Left colon (tissue), 2 donors: ENCODE measurements at regions not wholly inside any gene's neighbourhood (a gene's known extent, or its start where the extent isn't known, plus 50 kb on each side); places are given as distances from the start of the nearest gene placed in this dataset.

Experiments used
- ATAC-seq: fragments of 200-7000 bp; cut with Tn5 transposase; one replicate; pipeline ENCODE4 v1.9.1; 2020; ENCODE audit warnings: mild to moderate bottlenecking, moderate library complexity
- DNase-seq, 2 donors: peaks; one replicate each; pipeline ENCODE4 v3.0.0-alpha.2; 2020
- intact Hi-C, 2 donors: fragments of 100-400 bp; cut with DNase I in 1 of 2; cut with micrococcal nuclease in 1 of 2; formaldehyde crosslinking; loops; one replicate each; pipeline versions ENCODE4 v1.11.2 to v1.14.0; 2022; cut with DNase I, micrococcal nuclease
- donor health status: DM: no; HTN: no; CAD: no.
- donor health status: DM: yes; HTN: yes; CAD: no.

GRCh38 chr15:94804613-94805012, 573.3 kb downstream of the MCTP2 start:
- intact Hi-C loops: no loop called here
- ATAC-seq (no peak), DNase-seq (no peak)

GRCh38 chr15:94815110-94815731, 583.9 kb downstream of the MCTP2 start:
- ATAC-seq (no peak), DNase-seq (no peak)
- intact Hi-C loops: no loop called here

- no peak for ATAC-seq
Observed at GRCh38 chr15:94815914-94816313, 584.6 kb downstream of the MCTP2 start.

GRCh38 chr15:94829887-94830884, 598.8 kb downstream of the MCTP2 start:
- DNase-seq: no peak
- no peak for ATAC-seq
- intact Hi-C loops: no loop called here

More at GRCh38 chr15:94815914-94816313, 584.6 kb downstream of the MCTP2 start:
- intact Hi-C loops: no loop called here
- DNase-seq: no peak

DNA sequence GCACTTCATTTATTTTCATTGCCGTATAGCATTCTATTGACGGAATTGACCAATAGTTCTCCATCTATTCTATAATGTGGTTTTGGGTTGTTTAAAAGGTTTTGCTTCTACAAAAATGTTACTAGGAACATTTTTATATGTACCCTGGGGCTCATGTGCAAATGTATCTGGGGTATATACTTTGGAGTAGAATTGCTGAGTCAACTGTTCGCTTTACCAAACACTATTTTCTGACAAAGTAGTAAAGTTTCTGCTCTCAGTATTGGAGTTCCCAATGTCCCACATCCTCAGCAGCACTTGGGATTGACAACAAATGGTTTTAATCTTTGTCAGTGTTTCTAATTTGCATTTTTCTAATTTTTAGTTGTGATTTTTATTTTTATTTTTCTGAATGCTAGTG, 602.6 kb downstream of the MCTP2 start:
- ATAC-seq (no peak), DNase-seq (no peak)
- intact Hi-C loops: no loop called here

- DNase-seq (no peak), ATAC-seq (no peak)
- intact Hi-C loops: no loop called here
Observed at GRCh38 chr15:94834494-94834893, 603.1 kb downstream of the MCTP2 start.

- no peak for ATAC-seq
- intact Hi-C loops: no loop called here
- DNase-seq: no peak
Observed at GRCh38 chr15:94838281-94838680, 606.9 kb downstream of the MCTP2 start.

DNA sequence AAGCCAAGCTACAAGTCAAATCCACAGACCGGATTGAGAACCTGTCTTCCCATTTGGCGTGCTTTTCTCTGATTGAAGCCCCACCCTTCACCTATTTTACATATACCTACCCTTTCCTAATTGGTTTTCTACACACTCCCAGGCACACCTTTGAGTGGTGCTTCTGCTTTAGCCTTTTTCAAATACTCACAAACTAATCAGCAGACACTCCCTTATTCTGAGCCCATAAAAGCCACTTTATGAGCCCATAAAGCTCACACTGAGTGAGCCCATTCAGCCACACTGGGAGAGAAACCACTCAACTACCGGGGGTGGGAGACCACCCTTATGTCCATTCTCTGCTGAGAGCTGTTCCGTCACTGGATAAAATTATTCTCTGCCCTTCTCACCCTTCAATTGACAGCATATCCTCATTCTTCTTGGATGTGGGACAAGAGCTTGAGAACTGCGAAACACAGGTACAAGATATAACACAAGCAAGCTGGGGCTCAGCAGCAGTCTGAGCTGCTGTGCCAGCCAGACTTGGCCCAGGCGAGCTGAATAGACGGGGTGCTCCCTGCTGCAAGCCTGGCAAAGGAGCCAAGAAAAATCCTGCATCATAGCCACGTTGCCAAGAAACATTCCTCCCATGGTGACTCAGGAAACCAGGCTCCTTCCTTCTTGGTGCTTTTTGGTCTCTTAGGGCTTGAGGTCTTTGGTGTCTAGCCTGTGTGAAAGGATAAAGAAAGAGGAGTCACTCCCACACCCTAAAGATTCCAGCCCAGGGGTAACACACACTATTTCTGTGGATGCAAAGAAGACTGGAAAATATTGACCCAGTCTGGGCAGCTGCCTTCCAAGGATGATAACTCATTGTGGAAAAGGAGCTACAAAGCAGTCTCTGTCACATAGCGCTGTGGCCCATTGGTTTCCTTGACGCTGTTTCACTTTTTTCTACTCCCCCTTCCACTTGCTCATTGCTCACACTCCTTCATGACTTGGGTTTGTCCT, 609.7 kb downstream of the MCTP2 start:
- DNase-seq (peak in 1 of 2 donors; percentile 13), ATAC-seq (peak; percentile 62)
- intact Hi-C loops: no loop called here

GRCh38 chr15:94843060-94843459, 611.7 kb downstream of the MCTP2 start:
- ATAC-seq: no peak
- DNase-seq: no peak
- intact Hi-C loops: no loop called here

GRCh38 chr15:94844198-94844537, 612.8 kb downstream of the MCTP2 start:
- intact Hi-C loops: no loop called here
- peak in 1 of 2 donors; percentile 18 for DNase-seq
- peak; percentile 22 for ATAC-seq

- ATAC-seq: peak; percentile 79
- intact Hi-C loops: no loop called here
Observed at GRCh38 chr15:94844538-94845389, 613.4 kb downstream of the MCTP2 start.

DNA sequence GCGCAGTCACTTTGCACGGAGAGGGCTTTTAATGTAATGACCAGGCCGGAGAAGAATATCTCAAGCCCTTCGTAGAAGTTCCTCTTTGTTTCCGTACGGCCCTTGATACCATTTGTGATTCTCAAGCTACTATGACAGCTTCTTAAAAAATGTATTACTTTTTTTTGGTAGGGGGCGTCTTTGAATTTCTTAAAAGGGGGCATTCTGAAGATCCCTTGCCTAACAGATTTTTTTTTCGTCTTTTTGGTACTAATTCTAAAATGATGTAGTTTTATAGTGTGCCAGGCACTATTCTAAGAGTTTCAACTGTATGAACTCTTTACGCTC, 614.0 kb downstream of the MCTP2 start:
- DNase-seq: no peak
- intact Hi-C loops: no loop called here
- ATAC-seq: no peak

More at GRCh38 chr15:94844538-94845389, 613.4 kb downstream of the MCTP2 start:
- peak; percentile 89 to 94 for DNase-seq

DNA sequence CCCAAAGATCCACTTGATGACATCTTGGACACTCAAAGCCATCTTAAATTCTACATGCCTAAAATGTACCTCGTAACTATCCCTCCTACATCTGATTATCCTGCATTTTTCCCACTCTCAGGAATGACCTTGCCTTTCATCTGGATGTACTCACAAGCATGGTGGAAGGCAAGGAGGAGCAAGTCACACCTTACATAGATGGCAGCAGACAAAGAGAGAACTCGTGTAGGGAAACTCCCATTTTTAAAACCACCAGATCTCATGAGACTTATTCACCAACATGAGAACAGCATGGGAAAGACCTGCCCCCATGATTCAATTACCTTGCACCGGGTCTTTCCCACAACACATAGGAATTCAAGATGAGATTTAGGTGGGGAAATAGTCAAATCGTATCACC, 616.0 kb downstream of the MCTP2 start:
- DNase-seq (no peak), ATAC-seq (no peak)
- intact Hi-C loops: no loop called here

- ATAC-seq: no peak
- intact Hi-C loops: no loop called here
- DNase-seq: no peak
Observed at GRCh38 chr15:94848054-94848453, 616.7 kb downstream of the MCTP2 start.

- ATAC-seq: no peak
- intact Hi-C loops: no loop called here
Observed at GRCh38 chr15:94855018-94855408, 623.7 kb downstream of the MCTP2 start.

GRCh38 chr15:94855409-94856266, 624.3 kb downstream of the MCTP2 start:
- intact Hi-C loops: no loop called here
- ATAC-seq (no peak), DNase-seq (no peak)

More at GRCh38 chr15:94855018-94855408, 623.7 kb downstream of the MCTP2 start:
- DNase-seq: no peak

GRCh38 chr15:94856267-94856854, 625.0 kb downstream of the MCTP2 start:
- DNase-seq: no peak
- intact Hi-C loops: no loop called here
- ATAC-seq: no peak
